ENCODE measurements at regions not wholly inside any gene's neighbourhood (a gene's known extent, or its start where the extent isn't known, plus 50 kb on each side); places are given as distances from the start of the nearest gene placed in this dataset.
"Not testable (repeated sequence)": the region's sequence is repeated elsewhere in the genome, so short reads cannot be mapped to it uniquely, and the experiment has no call there.

DNA sequence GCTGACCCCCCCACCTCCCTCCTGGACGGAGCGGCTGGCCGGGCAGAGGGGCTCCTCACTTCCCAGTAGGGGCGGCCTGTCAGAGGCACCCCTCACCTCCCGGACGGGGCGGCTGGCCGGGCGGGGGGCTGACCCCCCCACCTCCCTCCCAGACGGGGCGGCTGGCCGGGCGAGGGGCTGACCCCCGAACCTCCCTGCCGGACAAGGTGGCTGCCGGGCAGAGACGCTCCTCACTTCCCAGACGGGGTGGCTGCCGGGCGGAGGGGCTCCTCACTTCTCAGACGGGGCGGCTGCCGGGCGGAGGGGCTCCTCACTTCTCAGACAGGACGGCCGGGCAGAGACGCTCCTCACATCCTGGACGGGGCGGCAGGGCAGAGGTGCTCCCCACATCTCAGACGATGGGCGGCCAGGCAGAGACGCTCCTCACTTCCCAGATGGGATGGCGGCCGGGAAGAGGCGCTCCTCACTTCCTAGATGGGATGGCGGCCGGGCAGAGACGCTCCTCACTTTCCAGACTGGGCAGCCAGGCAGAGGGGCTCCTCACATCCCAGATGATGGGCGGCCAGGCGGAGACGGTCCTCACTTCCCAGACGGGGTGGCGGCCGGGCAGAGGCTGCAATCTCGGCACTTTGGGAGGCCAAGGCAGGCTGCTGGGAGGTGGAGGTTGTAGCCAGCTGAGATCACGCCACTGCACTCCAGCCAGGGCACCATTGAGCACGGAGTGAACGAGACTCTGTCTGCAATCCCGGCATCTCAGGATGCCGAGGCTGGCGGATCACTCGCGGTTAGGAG is 66.2 kb upstream of the PAPPA2 start:
- DNase-seq (ENCODE audit: low spot score), result not testable (repeated sequence)

GRCh38 chr1:176391621-176392020 is 71.4 kb upstream of the PAPPA2 start:
- no peak for DNase-seq (ENCODE audit: low spot score)

DNA sequence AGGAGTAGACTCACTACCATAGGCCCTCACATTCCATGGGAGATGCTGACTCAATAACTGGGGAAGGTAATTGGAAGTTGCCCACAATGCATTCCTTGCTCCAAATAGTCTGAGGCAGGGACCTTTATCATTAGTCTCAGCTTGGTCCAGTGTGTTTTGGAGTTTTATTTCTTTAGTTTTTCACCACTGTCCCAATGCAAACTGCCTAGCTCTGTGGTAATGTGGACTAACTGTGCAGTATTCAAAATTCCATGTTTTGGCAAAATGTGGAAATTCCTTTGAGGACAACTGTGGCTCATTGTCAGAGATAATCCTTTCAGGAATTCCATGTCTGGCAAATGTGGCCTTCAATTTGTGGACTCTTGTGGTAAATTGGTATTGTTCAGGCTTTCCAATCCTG is 78.1 kb upstream of the PAPPA2 start:
- DNase-seq (ENCODE audit: low spot score), result no peak

DNA sequence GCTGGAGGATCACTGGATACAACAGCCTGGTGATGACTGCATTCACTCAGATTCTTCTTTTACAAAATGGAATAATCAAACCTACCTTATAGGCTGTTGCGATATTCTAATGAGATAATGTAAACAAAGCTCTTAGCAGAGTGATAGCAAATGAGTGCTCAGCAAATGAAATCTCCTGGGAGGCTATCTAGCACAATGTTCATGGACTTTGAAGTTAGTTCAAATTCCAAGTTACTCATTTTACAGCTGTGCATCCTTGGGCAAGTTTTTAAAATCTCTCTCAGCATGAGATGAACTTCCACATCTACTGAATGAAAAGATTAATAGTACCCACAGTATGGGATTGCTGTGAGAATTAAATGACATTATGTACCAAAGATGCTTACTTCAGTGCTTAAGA is 80.8 kb upstream of the PAPPA2 start:
- DNase-seq (ENCODE audit: low spot score), result no peak

GRCh38 chr1:176379626-176380339 is 83.2 kb upstream of the PAPPA2 start:
- no peak for DNase-seq (ENCODE audit: low spot score)

DNA sequence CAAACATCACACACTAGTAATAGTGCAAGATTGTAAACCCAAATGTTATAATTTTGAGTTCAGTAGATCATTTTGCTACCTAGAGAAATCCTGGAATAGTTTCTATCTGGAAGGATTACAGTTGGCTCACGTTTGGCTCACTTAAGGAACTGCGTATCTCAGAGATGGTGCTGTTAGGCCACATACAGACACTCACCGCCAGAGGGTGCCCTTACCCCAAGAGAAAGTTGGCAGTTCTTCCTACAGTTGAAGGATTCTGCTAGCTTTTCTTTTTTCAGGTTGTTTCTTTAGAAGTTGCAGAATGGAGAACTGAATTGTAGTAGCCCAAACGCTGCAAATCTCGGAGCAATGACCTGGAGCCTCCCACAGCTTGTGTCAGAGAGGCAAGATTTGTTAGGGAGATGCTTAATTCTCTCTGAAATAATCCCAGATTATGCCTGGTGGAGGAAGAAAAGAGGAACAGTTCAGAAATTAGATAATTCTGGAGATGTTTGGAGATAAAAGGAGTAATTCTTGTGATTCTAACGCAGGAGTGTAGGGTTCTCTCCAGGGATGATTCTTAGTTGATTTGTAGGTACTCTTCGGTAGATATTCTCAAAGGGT is 87.9 kb upstream of the PAPPA2 start:
- peak; percentile 87 for DNase-seq (ENCODE audit: low spot score)

GRCh38 chr1:176364236-176364905 is 98.6 kb upstream of the PAPPA2 start:
- DNase-seq (ENCODE audit: low spot score), result no peak

GRCh38 chr1:176349135-176349715 is 113.8 kb upstream of the PAPPA2 start:
- DNase-seq (ENCODE audit: low spot score), result not testable (repeated sequence)

GRCh38 chr1:176341656-176342055 is 121.3 kb upstream of the PAPPA2 start:
- DNase-seq (ENCODE audit: low spot score), result no peak

DNA sequence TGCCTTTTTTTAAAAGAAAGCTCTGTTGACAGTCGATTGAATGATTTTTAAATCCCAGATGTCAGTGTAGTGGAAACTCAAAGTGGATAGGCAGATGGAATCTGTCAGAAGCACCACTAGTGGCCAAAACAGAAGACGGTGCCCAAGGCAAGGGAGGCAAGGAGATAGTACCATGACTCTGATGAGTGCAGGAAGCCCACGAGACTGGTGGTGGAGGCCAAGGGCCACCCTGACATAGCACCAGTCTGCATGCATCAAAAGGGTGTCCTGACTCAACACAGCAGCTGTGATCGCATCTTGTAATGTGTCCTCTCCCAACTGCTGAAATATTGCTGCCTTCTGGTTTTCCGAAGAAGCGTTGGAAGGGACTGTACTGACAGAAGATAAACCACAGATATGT is 124.1 kb upstream of the PAPPA2 start:
- DNase-seq (ENCODE audit: low spot score), result no peak

GRCh38 chr1:176330782-176331181 is 123.7 kb upstream of the COP1 start:
- no peak for DNase-seq (ENCODE audit: low spot score)

DNA sequence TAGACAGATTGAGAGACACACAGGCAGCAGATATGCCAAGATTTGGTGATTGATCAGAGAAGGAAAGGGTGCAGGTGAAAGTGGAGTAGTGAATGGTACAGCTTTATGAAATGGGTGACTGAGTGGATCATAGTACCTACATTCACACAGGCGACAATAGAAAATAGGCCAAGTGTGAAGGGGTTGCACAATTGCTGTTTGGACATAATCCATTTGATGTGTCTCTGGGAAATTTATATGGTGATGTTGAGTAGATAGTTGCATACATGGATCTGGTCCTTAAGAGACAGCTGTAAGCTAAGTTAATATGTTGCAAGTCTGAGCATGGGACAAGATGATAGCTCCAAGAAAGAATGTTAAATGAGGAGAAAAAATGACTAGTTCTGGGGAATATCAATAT is 118.6 kb upstream of the COP1 start:
- no peak for DNase-seq (ENCODE audit: low spot score)

- no peak for DNase-seq (ENCODE audit: low spot score)
Measured at GRCh38 chr1:176323472-176323871, 116.4 kb upstream of the COP1 start.

DNA sequence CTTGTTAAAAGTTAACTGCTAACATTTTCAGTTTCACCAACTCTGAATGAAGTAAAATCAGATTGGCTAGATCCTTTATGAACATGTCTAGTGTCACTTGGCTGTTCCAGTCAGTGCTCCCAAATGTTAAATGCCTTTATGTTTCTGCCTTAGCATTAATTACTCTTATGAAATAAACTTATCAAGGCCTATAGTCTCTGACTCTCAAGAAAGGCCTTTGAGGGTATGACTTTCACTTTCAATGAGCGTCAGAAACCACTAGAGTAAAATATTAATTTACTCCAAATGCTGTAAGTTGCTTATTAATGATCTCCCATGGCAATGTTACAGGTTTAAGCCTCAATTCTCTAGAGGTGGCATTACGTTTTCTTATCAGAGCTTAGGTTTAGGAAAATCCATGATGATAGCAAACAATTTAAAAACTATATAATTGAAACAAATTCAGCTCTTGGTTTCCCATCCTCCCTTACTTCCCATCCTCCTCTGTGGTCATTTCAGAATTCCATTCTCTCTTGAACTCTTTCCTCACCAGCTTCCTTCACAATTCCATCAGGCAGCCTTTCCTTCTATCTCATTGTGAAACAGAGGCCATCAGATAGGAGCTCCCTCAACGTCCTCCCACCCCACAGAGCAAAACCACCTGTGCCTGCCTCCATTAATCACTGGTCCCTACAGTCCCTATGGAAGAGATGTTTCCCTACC is 108.6 kb upstream of the COP1 start:
- no peak for DNase-seq (ENCODE audit: low spot score)

- DNase-seq (ENCODE audit: low spot score), result not testable (repeated sequence)
Measured at GRCh38 chr1:176296602-176297001, 89.5 kb upstream of the COP1 start.

DNA sequence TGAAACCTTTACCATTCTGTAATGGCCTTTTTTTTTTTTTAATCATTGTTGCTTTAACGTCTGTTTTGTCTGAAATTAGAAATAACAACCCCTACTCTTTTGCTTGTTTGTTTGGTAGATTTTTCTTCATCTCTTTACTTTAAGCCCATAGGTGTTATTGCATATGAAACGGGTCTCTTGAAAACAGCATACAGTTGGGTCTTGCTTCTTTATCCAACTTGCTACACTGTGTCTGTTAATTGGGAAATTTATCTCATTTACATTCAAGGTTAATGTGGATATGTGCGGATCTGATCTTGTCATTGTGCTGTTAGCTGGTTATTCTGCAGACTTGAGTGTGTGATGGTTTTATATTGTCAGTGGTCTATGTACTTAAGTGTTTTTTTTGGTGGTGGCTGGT is 78.9 kb upstream of the COP1 start:
- DNase-seq (ENCODE audit: low spot score), result no peak

DNA sequence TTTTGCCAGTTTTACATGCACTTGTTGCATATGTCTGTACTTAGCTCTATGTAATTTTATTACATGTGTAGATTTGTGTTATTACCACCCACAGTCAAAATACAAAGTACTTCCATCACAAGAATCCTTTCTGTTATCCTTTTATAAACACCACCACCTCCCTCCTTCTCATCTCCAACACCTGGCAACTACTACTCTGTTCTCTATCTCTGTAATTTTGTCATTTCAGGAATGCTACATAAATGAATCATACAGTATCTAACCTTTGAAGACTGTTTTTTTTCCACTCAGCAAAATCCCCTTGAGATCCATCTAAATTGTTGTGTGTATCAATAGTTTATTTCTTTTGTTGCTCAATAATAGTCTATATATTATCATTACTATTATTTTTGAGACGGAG is 64.5 kb upstream of the COP1 start:
- no peak for DNase-seq (ENCODE audit: low spot score)
